Right lung (tissue), 2 donors: ENCODE measurements at regions not wholly inside any gene's neighbourhood (a gene's known extent, or its start where the extent isn't known, plus 50 kb on each side); places are given as distances from the start of the nearest gene placed in this dataset.
A peak's percentile ranks its signal among the peaks of the same experiment; 100 is the strongest.
"Not testable (repeated sequence)": the region's sequence is repeated elsewhere in the genome, so short reads cannot be mapped to it uniquely, and the experiment has no call there.

Experiments used
- DNase-seq, 2 donors: peaks; one replicate each; pipeline ENCODE4 v3.0.0-alpha.2; 2013

GRCh38 chrX:13518126-13518525 is 51.3 kb upstream of the EGFL6 start:
- no peak for DNase-seq

GRCh38 chrX:13515211-13515930 is 54.0 kb upstream of the EGFL6 start:
- DNase-seq, result no peak

- DNase-seq, result no peak
These were observed 57.5 kb upstream of the EGFL6 start for GRCh38 chrX:13511944-13512330.

- DNase-seq, result no peak
These were observed 58.0 kb upstream of the EGFL6 start for GRCh38 chrX:13511241-13511943.

GRCh38 chrX:13507893-13508292 is 61.5 kb upstream of the EGFL6 start:
- no peak for DNase-seq

- peak; percentile 16 to 40 for DNase-seq
These were observed 62.8 kb upstream of the EGFL6 start for GRCh38 chrX:13506574-13506973.

GRCh38 chrX:13502590-13502989 is 66.8 kb upstream of the EGFL6 start:
- no peak for DNase-seq

GRCh38 chrX:13499736-13500135 is 69.7 kb upstream of the EGFL6 start:
- no peak for DNase-seq

GRCh38 chrX:13498238-13498637 is 71.2 kb upstream of the EGFL6 start:
- DNase-seq, result no peak

- DNase-seq, result no peak
These were observed 74.2 kb upstream of the EGFL6 start for GRCh38 chrX:13495232-13495631.

GRCh38 chrX:13494562-13494961 is 74.8 kb upstream of the EGFL6 start:
- no peak for DNase-seq

GRCh38 chrX:13493659-13494058 is 75.7 kb upstream of the EGFL6 start:
- no peak for DNase-seq

GRCh38 chrX:13492286-13492685 is 77.1 kb upstream of the EGFL6 start:
- DNase-seq, result no peak

GRCh38 chrX:13491061-13491460 is 78.3 kb upstream of the EGFL6 start:
- DNase-seq, result no peak

- no peak for DNase-seq
These were observed 79.9 kb upstream of the EGFL6 start for GRCh38 chrX:13489454-13489853.

- peak; percentile 58 to 66 for DNase-seq
These were observed 81.5 kb upstream of the EGFL6 start for GRCh38 chrX:13487731-13488505.

- DNase-seq, result no peak
These were observed 84.2 kb upstream of the EGFL6 start for GRCh38 chrX:13485167-13485566.

GRCh38 chrX:13483773-13484172 is 85.6 kb upstream of the EGFL6 start:
- no peak for DNase-seq

GRCh38 chrX:13482746-13483541 is 86.5 kb upstream of the EGFL6 start:
- no peak for DNase-seq

- DNase-seq, result not testable (repeated sequence)
These were observed 88.6 kb upstream of the EGFL6 start for GRCh38 chrX:13480780-13481179.

- no peak for DNase-seq
These were observed 90.0 kb upstream of the EGFL6 start for GRCh38 chrX:13479452-13479813.
